ENCODE measurements at regions not wholly inside any gene's neighbourhood (a gene's known extent, or its start where the extent isn't known, plus 50 kb on each side); places are given as distances from the start of the nearest gene placed in this dataset.

DNA sequence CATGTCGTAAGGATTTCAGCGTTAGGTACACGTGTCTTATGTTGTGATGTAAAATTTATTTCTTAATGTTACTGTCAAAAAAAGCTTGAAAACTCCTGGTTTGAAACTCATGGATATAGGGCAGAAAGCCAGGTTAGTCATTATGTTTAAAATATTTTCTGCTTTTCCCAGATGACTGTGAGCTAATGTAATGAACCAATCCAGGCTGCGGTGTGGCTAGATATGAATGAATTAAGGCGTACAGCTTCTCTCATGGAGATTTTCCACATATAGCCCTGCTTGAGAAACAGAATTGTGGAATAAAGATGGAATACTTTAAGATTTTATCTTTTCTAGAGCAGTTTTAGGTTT lies 80.3 kb upstream of the STMND1 start:
- TF ChIP-seq GATA1 (IDR thresholded peaks at IDR 0.05; ENCODE audit: low read depth, low read length) (no peak), POLR2A (IDR thresholded peaks at IDR 0.05; ENCODE audit: low read length) (no peak)
- DNase-seq = no peak

DNA sequence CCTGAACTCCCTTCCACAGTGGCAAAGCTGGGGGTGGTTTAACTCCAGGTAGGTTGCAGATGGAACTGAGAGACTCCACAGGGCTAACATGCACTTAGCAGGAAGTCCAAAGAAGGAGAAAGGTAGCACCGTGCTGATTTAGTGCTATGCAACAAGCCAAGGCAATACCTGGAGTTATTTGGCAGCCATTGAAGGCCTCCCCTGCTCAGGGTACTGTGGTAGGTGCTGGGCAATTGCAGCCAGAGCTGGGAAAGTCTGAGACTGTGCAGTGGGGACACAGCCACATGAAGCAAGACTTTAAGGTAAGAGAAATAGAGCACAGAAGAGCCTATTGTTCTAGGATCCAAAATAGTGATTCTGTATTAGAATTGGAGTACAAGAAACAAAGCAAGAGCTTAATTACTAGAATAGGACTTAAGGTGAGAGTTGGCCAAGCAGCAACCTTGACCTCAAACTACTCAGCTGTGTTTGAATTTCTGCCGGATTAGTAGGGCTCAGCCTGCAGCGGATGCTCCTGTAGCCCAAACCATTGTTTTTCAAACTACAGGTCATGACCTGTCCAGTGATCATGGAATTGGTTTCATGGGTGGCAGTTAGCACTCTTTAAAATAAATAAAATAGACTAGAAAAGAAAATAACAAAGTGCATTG lies 80.8 kb upstream of the STMND1 start:
- no peak for DNase-seq
- TF ChIP-seq POLR2A (IDR thresholded peaks at IDR 0.05; ENCODE audit: low read length) (no peak), GATA1 (IDR thresholded peaks at IDR 0.05; ENCODE audit: low read depth, low read length) (no peak)

DNA sequence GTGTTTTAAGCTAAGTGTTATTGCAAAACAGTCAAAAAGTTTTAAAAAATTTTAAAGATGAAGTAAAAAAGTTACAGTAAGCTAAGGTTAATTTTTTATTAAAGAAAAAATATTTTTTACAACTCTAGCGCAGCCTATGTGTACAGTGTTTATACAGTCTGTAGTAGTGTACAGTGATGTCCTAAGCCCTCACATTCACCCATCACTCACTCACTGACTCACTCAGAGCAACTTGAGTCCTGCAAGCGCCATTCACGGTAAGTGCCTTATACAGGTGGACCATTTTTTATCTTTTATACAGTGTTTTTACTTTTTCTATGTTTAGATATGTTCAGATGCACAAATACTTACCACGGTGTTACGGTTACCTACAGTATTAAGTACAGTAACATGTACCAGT lies 83.4 kb upstream of the STMND1 start:
- DNase-seq = no peak
- TF ChIP-seq GATA1 (IDR thresholded peaks at IDR 0.05; ENCODE audit: low read depth, low read length) = no peak
- no peak for TF ChIP-seq POLR2A (IDR thresholded peaks at IDR 0.05; ENCODE audit: low read length)

DNA sequence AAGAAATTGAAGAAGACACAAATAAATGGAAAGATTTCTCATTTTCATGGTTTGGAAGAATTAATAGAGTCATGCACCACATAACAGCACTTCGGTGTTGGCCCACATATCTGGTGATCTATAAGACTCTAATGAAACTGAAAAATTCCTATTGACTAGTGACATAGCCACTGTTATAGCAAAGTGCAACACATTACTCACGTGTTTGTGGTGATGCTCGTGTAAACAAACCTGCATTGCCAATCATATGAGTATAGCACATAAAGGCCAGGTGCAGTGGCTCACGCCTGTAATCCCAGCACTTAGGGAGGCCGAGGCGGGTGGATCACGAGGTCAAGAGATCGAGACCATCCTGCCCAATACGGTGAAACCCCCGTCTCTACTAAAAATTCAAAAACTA lies 84.4 kb upstream of the STMND1 start:
- TF ChIP-seq POLR2A (IDR thresholded peaks at IDR 0.05; ENCODE audit: low read length) (no peak), GATA1 (IDR thresholded peaks at IDR 0.05; ENCODE audit: low read depth, low read length) (no peak)
- no peak for DNase-seq

DNA sequence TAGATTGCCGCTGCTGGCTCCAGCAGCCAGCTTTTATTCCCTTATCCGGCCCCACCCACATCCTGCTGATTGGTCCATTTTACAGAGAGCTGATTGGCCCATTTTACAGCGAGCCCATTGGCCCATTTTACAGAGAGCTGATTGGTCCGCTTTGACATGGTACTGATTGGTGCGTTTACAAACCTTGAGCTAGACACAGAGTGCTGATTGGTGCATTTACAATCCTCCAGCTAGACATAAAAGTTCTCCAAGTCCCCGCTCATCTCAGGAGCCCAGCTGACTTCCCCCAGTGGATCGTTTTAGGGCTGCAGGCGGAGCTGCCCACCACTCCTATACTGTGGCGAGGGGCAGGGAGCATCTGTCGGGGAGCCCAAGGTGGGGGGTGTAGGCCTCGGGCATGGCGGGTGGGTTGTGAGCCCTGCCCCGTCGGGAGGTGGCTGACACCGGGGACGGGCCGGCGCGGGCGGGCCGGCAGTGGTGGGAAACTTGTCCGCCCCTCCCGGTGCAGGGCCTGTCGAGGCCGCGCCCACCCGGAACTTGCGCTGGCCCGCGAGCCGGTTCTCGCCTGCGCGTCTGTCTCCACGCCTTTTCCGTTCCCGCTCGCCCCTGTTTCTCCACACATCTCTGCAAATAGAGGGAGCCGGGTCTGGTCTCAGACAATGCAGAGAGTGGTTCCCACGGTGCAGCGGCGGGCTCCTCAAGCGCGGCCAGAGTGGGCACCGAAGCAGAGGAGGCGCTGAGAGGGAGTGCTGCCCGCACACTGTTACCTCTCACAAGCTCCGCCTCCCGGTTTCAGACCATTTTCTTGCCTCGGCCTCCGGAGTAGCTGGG lies 86.1 kb upstream of the STMND1 start:
- TF ChIP-seq GATA1 (IDR thresholded peaks at IDR 0.05; ENCODE audit: low read depth, low read length) = no peak
- TF ChIP-seq POLR2A (IDR thresholded peaks at IDR 0.05; ENCODE audit: low read length) = no peak
- DNase-seq = peak; percentile 48 to 49

DNA sequence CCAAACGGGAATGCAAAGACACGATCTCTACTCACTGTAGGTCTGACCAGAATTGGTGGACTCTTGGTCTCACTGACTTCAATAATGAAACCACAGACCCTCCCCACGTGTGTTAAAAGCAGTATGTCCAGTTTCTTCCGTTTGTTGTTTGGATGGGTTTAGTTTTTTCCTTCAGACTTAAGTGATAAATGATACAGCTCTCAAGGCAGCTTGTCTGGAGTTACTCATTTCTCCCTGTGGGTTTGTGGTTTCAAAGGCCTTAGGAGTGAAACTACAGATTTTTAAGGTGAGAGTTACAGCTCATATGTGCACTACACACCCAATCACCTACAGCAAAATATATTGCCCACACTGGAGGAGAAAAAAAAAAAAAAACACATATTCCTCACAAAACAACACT lies 86.7 kb upstream of the STMND1 start:
- TF ChIP-seq POLR2A (IDR thresholded peaks at IDR 0.05; ENCODE audit: low read length) (no peak), GATA1 (IDR thresholded peaks at IDR 0.05; ENCODE audit: low read depth, low read length) (no peak)
- no peak for DNase-seq

DNA sequence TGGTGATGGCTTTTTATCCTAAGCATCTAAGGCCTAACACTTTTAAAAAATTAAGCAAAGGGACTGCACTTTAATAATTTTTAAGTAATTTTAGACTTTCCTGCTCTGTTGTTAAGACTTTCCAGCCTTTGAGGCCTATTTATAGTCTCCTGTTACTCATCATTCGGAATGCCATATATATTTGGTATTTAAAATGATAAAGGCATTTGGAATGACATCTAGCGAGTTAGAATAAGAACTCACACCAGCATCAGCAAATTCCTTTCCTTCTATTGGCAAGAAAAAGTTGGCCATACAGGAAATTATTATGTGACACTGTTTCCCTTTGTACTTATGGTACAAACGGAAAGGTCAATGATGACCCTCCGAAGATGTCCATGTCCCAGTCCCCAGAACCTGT lies 88.1 kb upstream of the STMND1 start:
- DNase-seq = no peak
- TF ChIP-seq GATA1 (IDR thresholded peaks at IDR 0.05; ENCODE audit: low read depth, low read length) (no peak), POLR2A (IDR thresholded peaks at IDR 0.05; ENCODE audit: low read length) (no peak)

DNA sequence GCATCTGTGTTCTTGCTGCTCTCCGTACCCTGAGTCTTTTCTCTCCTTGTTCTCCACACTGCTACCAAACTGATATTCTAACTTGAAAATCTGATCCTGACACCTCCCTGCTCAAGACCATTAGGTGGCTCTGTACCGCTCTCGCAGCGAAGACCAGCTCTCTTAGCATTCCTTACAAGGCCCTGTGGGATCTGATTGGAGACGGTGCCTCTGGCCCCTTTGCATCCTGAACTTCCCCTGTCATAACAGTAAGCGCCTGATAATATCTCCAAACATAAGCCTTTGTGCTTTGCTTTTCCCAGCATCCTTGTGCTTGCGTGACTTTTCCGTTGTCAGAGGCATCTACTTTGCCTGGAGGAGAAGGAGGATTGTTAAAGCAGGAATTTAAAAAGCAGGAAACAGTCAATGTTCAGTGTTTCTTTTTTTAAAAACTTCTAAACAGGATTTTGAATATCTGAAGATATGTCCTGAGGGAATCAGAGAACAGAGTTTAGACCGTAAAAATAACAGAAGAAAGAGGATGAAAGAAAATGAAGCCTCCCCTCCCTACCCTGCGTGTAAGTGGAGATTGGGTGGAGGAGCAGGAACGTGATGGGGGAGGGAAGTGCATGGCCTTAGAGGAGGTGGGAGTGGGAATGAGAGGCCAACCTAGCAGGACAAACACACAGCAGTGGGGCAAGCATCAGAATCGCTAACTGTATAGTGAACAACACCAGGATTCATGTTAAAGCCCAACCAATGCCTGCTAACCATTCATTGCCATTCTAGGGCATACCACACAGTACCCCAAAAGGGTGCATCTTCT lies 89.2 kb upstream of the STMND1 start:
- DNase-seq = no peak
- TF ChIP-seq POLR2A (IDR thresholded peaks at IDR 0.05; ENCODE audit: low read length) = no peak
- no peak for TF ChIP-seq GATA1 (IDR thresholded peaks at IDR 0.05; ENCODE audit: low read depth, low read length)

DNA sequence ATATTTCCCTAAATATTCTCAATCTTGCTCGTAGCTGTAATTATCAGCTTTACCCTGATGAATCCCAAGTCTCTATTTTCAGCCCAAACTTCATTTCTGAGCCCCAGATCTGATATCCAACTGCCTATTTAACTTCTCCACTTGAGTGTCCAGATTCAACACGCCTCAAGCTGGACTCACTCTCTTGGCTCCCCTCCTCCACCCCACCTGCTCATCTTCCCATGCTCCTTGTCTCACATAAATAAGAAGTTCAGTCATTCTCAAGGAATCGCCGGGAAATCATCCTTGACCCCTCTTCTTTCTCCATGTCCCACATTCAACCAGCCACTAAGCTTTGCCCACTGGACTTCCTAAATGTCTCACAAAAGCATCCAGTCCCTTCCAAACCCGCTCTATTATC lies 89.9 kb upstream of the STMND1 start:
- TF ChIP-seq POLR2A (IDR thresholded peaks at IDR 0.05; ENCODE audit: low read length) = no peak
- TF ChIP-seq GATA1 (IDR thresholded peaks at IDR 0.05; ENCODE audit: low read depth, low read length) = no peak
- DNase-seq = no peak

DNA sequence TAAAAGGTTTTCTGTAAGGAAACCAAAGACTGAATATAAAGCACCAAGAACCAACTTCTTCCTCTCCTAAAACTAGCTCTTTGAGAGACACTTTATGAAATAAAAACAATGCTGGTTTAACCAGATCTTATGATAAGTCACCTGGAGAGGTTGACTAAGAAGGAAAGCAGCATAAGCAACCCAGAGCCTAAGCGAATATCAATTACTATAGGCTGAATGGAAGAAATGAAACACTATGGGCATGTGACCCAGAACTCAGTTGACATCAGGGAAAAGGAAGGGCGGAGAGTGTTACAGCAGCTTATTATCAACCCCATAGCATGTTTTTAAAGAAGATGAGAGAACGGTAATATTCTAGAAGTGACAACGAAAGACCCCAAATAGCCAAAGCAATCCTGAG lies 94.1 kb upstream of the STMND1 start:
- TF ChIP-seq POLR2A (IDR thresholded peaks at IDR 0.05; ENCODE audit: low read length) (no peak), GATA1 (IDR thresholded peaks at IDR 0.05; ENCODE audit: low read depth, low read length) (no peak)

DNA sequence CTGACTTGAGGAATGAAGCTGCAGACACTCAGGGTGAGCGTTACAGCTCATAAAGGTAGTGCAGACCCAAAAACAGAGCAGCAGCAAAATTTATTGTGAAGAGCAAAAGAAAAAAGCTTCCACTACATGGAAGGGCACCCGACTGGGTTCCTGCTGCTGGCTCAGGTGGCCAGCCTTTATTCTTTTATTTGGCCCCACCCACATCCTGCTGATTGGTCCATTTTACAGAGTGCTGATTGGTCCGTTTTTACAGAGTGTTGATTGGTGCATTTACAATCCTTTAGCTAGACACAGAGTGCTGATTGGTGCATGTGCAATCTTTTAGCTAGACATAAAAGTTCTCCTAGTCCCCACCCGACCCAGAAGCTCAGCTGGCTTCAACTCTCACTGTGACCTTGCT lies 95.3 kb upstream of the STMND1 start:
- no peak for DNase-seq

More for the DNA sequence above, 94.1 kb upstream of the STMND1 start:
- DNase-seq = no peak

DNA sequence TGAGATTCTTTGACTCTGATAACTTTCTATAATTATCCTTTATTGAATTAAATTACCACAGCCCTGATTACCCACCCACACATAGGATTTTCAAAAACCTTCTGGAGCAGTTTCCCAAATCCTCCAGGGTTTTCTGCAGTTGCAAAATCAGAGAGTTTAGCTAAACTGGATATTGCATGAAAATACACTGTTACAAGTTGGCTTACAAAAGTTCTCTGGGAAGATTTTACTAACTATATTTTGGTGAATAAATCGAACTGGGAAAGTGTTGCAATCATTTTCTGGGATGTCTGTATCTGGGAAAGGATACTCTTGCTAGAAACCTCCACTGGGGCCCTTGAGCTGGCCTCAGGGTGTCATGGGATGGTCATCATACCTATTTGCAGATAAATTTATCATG lies 97.6 kb upstream of the STMND1 start:
- TF ChIP-seq GATA1 (IDR thresholded peaks at IDR 0.05; ENCODE audit: low read depth, low read length) (no peak), POLR2A (IDR thresholded peaks at IDR 0.05; ENCODE audit: low read length) (no peak)
- no peak for DNase-seq

More for the DNA sequence above, 95.3 kb upstream of the STMND1 start:
- TF ChIP-seq POLR2A (IDR thresholded peaks at IDR 0.05; ENCODE audit: low read length) = no peak
- no peak for TF ChIP-seq GATA1 (IDR thresholded peaks at IDR 0.05; ENCODE audit: low read depth, low read length)

DNA sequence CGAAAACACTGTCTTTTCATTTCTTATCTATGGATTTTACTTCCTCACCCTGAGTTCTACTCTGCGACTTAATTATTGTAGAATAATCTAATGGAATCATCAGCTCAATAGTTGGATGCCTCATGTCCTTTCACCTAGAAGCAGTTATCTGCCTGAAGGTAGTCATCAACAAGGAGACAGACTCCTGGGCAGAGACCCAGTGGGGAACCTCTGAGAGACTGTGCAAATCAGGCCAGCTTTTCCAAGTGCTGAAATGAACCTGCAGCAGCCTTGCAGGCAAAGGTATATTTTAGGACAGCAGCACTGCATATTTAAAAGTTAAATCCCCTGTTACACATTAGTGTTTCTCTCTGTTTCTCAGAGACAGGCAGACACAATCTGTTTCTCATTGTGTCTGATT lies 99.7 kb upstream of the STMND1 start:
- DNase-seq = no peak
- TF ChIP-seq GATA1 (IDR thresholded peaks at IDR 0.05; ENCODE audit: low read depth, low read length) = no peak
- no peak for TF ChIP-seq POLR2A (IDR thresholded peaks at IDR 0.05; ENCODE audit: low read length)

DNA sequence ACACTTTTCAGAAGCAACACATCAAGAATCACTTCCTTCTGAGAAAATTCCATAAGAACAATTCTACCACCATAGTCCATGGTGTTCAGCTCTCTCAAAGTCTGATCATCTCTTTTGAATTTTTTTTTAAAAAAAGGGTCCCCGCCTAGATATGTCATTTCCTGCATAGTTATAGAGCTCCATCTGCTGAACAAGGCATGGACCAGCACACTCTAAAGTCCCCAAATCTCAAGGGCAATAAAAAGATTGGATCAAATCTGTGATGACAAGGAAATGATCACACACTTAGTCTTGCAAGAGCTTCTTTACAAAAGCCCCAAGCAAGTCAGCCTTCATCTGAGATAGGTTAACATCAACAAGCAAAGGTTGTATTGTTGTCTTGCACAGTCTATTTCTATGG lies 100.7 kb upstream of the STMND1 start:
- no peak for TF ChIP-seq POLR2A (IDR thresholded peaks at IDR 0.05; ENCODE audit: low read length)
- TF ChIP-seq GATA1 (IDR thresholded peaks at IDR 0.05; ENCODE audit: low read depth, low read length) = no peak
- no peak for DNase-seq

Data from erythroblast (primary cell).